Thyroid gland (tissue), 4 donors: ENCODE measurements at regions not wholly inside any gene's neighbourhood (a gene's known extent, or its start where the extent isn't known, plus 50 kb on each side); places are given as distances from the start of the nearest gene placed in this dataset.

Experiments
- DNase-seq, 2 donors: peaks; one replicate each; pipeline ENCODE4 v3.0.0-alpha.2; 2019
- H3K27ac ChIP-seq, 3 donors: fragments of 200-600 bp; sonication (generic); 1 replicate in 2 of 3; 2 replicates in 1 of 3; pipeline ENCODE4 v1.5.1; 2016 to 2019; ENCODE audit warnings: mild to moderate bottlenecking in 1 of 3, moderate library complexity in 1 of 3
- H3K27me3 ChIP-seq: fragments of 200-600 bp; sonication (generic); one replicate; pipeline ENCODE4 v1.5.1; 2019
- H3K36me3 ChIP-seq, 2 donors: fragments of 200-600 bp; sonication (generic); one replicate each; pipeline ENCODE4 v1.5.1; 2016 to 2019
- H3K4me1 ChIP-seq, 2 donors: fragments of 200-600 bp; sonication (generic); one replicate each; pipeline ENCODE4 v1.5.1; 2017 to 2019
- H3K4me3 ChIP-seq, 3 donors: fragments of 200-600 bp; sonication (generic); replicated peaks in 1 of 3; 1 replicate in 2 of 3; 2 replicates in 1 of 3; pipeline ENCODE4 v1.5.1; 2016; ENCODE audit warnings: mild to moderate bottlenecking in 1 of 3
- H3K9me3 ChIP-seq: fragments of 200-600 bp; sonication (generic); one replicate; pipeline ENCODE4 v1.5.1; 2017
- CTCF ChIP-seq, 6 experiments: fragments of 200-600 bp in 3 of 6; fragments of 450-650 bp in 3 of 6; sonication (generic) in 3 of 6; IDR thresholded peaks; one replicate each; pipeline ENCODE4 v1.5.1; 2016 to 2019; ENCODE audit warnings: antibody characterized with exemption in 6 of 6, mild to moderate bottlenecking in 2 of 6, inconsistent platforms in 1 of 6, moderate library complexity in 1 of 6
- POLR2A ChIP-seq, 2 donors: fragments of 450-650 bp; IDR thresholded peaks; one replicate each; pipeline ENCODE4 v1.6.1; 2017; ENCODE audit warnings: antibody characterized with exemption in 2 of 2, mild to moderate bottlenecking in 2 of 2, moderate library complexity in 1 of 2
- WGBS, 2 donors: methylation state at CpG; one replicate each; pipeline ENCODE4 v1.1.5; 2017; 5-methylcytosine and 5-hydroxymethylcytosine counted together
- intact Hi-C: fragments of 100-400 bp; cut with DNase I; formaldehyde crosslinking; loops from one replicate; pipeline ENCODE4 v1.15.1; 2023

DNA sequence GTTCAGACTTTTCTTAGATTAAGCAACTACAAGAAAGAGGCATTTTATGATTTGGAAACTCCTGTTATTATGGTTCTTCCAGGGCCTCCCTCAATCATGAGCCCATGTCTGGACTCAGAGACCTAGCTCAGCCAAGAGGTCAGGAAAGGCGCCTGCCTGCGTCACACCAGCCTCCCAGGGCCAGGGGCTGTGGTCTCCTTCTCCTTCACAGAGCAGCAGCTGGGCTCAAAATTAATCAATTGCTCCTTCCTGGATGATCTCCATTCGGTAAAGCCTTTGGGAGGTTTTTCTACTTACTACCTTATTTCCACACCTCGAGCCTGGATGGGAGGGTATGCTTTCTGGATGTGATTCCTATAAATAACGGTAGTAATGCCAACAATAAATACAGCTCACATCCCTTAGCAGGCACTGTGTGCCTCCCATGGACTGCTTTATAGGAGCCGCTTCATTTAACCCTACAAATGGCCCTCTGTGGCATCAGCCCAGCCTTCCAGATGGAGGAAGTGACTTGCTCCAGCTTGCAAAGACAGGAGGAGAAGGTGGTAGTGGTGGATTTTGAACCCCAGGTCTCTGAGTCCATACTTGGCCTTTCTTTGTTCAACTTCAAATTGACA, 1445.6 kb downstream of the TBC1D22A start:
- intact Hi-C loops, result no loop called here
- Histone ChIP-seq H3K4me3 (no peak overlapping the region), H3K27ac (no peak overlapping the region), H3K27me3 (no peaks in the 10 kb centered on the region), H3K4me1 (no peaks in the 10 kb centered on the region), H3K36me3 (no peaks in the 10 kb centered on the region), H3K9me3 (no peaks in the 10 kb centered on the region)
- 76 to 84% methylated on average over 6 of the region's 6 CpGs for WGBS, 2 donors
- no peak for TF ChIP-seq POLR2A (IDR thresholded peaks at IDR 0.05)
- no peak for TF ChIP-seq CTCF (IDR thresholded peaks at IDR 0.05)
- no peak for DNase-seq

GRCh38 chr22:48205790-48206189, 1443.3 kb downstream of the TBC1D22A start:
- no peaks in the 10 kb centered on the region for H3K4me1 ChIP-seq
- no peaks in the 10 kb centered on the region for H3K36me3 ChIP-seq
- H3K4me3 ChIP-seq, result no peak overlapping the region
- 81 to 90% methylated on average over 3 of the region's 3 CpGs for WGBS, 2 donors
- TF ChIP-seq POLR2A (IDR thresholded peaks at IDR 0.05), result no peak
- TF ChIP-seq CTCF (IDR thresholded peaks at IDR 0.05), result no peak
- no peak overlapping the region for H3K27ac ChIP-seq
- H3K9me3 ChIP-seq, result no peaks in the 10 kb centered on the region
- intact Hi-C loops, result no loop called here
- no peaks in the 10 kb centered on the region for H3K27me3 ChIP-seq
- DNase-seq, result no peak

DNA sequence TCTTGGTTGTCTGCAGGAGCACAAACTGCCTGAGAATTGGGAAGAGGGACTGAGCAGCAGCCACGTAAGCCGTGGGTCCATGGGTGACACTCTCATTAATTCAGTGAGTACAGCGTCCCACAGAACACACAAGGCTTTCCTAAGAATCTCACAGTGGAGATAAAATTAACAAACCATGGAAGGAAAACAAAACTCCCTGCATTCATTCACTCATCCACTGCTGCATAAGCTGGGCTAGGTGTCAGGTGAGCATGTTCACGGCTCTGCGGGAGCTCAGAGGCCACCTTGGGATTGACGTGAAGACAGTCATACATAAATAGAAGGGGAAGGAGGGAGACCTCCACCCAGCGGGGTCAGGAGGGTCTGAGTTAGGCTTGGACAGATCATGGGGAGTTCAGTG, 1442.7 kb downstream of the TBC1D22A start:
- Histone ChIP-seq H3K36me3 (no peaks in the 10 kb centered on the region), H3K9me3 (no peaks in the 10 kb centered on the region), H3K4me3 (no peak overlapping the region), H3K27me3 (no peaks in the 10 kb centered on the region), H3K4me1 (no peaks in the 10 kb centered on the region), H3K27ac (no peak overlapping the region)
- no peak for TF ChIP-seq CTCF (IDR thresholded peaks at IDR 0.05)
- TF ChIP-seq POLR2A (IDR thresholded peaks at IDR 0.05), result no peak
- DNase-seq, result no peak
- WGBS, 2 donors, result 75 to 81% methylated on average over 7 of the region's 7 CpGs
- intact Hi-C loops, result no loop called here

DNA sequence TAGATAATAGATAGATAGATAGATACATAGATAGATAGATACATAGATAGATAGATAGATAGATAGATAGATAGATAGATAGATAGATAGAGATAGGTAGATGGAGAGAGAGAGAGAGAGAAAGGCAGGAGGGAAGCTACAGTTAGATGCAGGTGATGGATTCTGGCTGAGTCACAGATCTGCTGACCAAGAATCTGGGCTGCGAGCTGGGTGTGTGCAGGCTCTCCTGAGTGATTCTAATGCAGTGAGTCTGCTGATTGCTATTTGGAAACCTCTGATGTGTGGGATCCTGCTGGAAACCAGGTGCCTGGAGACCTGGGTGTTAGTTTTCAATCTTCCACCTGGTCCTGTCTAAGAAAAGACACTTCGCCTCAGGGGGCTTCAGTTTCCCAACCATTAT, 1441.8 kb downstream of the TBC1D22A start:
- DNase-seq, result no peak
- Histone ChIP-seq H3K27me3 (no peaks in the 10 kb centered on the region), H3K36me3 (no peaks in the 10 kb centered on the region), H3K27ac (no peak overlapping the region), H3K4me1 (no peaks in the 10 kb centered on the region), H3K4me3 (no peak overlapping the region), H3K9me3 (no peaks in the 10 kb centered on the region)
- 85 to 88% methylated on average over 2 of the region's 2 CpGs for WGBS, 2 donors
- TF ChIP-seq POLR2A (IDR thresholded peaks at IDR 0.05), result no peak
- intact Hi-C loops, result no loop called here

DNA sequence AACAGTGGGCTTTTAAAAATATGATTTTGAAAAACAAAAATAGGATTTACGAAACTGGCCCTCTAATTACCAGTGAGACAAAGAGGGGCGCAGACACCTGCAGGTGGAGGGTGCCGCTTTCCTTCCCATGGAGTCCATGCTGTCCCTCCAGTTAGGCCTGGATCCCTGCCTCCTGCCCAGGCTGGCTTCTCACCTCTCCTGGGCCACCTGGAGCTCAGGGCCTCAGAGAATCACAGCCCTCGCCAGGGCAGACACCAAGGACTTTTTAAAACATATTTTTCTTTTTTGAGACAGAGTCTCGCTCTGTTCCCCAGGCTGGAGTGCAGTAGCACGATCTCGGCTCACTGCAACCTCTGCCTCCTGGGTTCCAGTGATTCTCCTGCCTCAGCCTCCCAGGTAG, 1437.2 kb downstream of the TBC1D22A start:
- no peak overlapping the region for H3K4me3 ChIP-seq
- no peaks in the 10 kb centered on the region for H3K36me3 ChIP-seq
- no peaks in the 10 kb centered on the region for H3K9me3 ChIP-seq
- H3K27me3 ChIP-seq, result no peaks in the 10 kb centered on the region
- H3K4me1 ChIP-seq, result no peaks in the 10 kb centered on the region
- intact Hi-C loops, result no loop called here
- 91 to 94% methylated on average over 7 of the region's 7 CpGs for WGBS, 2 donors
- TF ChIP-seq POLR2A (IDR thresholded peaks at IDR 0.05) (no peak), CTCF (IDR thresholded peaks at IDR 0.05) (no peak)
- DNase-seq, result no peak
- H3K27ac ChIP-seq, result no peak overlapping the region
